Heart right ventricle (tissue), 16 donors: ENCODE measurements at regions not wholly inside any gene's neighbourhood (a gene's known extent, or its start where the extent isn't known, plus 50 kb on each side); places are given as distances from the start of the nearest gene placed in this dataset.
"Not testable (repeated sequence)": the region's sequence is repeated elsewhere in the genome, so short reads cannot be mapped to it uniquely, and the experiment has no call there.

Source experiments
- ATAC-seq, 8 donors: fragments of 200-7000 bp; cut with Tn5 transposase; one replicate each; pipeline ENCODE4 v1.9.1; 2020; ENCODE audit warnings: mild to moderate bottlenecking in 8 of 8, moderate library complexity in 8 of 8, moderate number of reproducible peaks in 1 of 8
- DNase-seq, 2 donors: peaks; one replicate each; pipeline ENCODE4 v3.0.0-alpha.2; 2020
- H3K27ac ChIP-seq, 10 donors: fragments of 200-600 bp; sonication (generic) in 2 of 10; one replicate each; pipeline versions ENCODE4 v1.5.0 to v1.8.0; 2020 to 2022; ENCODE audit warnings: mild to moderate bottlenecking in 3 of 10
- H3K27me3 ChIP-seq, 7 donors: fragments of 200-600 bp; one replicate each; pipeline ENCODE4 v1.8.0; 2021 to 2022; ENCODE audit warnings: mild to moderate bottlenecking in 2 of 7
- H3K36me3 ChIP-seq, 9 donors: fragments of 200-600 bp; sonication (generic) in 1 of 9; one replicate each; pipeline versions ENCODE4 v1.5.0 to v1.8.0; 2020 to 2022; ENCODE audit warnings: mild to moderate bottlenecking in 2 of 9
- H3K4me1 ChIP-seq, 9 donors: fragments of 200-600 bp; sonication (generic) in 1 of 9; one replicate each; pipeline versions ENCODE4 v1.5.0 to v1.8.0; 2020 to 2022; ENCODE audit warnings: mild to moderate bottlenecking in 4 of 9
- H3K4me3 ChIP-seq, 10 donors: fragments of 200-600 bp; sonication (generic) in 2 of 10; one replicate each; pipeline versions ENCODE4 v1.5.0 to v1.8.0; 2020 to 2022; ENCODE audit warnings: mild to moderate bottlenecking in 7 of 10, moderate library complexity in 2 of 10
- H3K9me3 ChIP-seq, 11 donors: fragments of 200-600 bp in 10 of 11; sonication (generic) in 2 of 11; one replicate each; pipeline versions ENCODE4 v1.5.0 to v1.8.0; 2013 to 2022; ENCODE audit warnings: mild to moderate bottlenecking in 2 of 11, control low read depth in 1 of 11, moderate library complexity in 1 of 11
- WGBS, 2 donors: extraction: QIAGEN DNeasy Blood & Tissue Kit; methylation state at CpG; one replicate each; pipeline ENCODE4 v1.1.7; 2013; ENCODE audit warnings: inconsistent platforms in 1 of 2; 5-methylcytosine and 5-hydroxymethylcytosine counted together
- intact Hi-C, 10 donors: fragments of 100-400 bp; cut with DNase I; formaldehyde crosslinking; loops; one replicate each; pipeline versions ENCODE4 v1.11.1 to v1.14.2; 2022
- TF ChIP-seq, protein P1 (sequence below), 9 donors: fragments of 200-600 bp; sonication (generic) in 2 of 9; IDR thresholded peaks; one replicate each; pipeline versions ENCODE4 v1.5.0 to v1.8.0; 2021 to 2022; ENCODE audit warnings: antibody characterized with exemption in 9 of 9, mild to moderate bottlenecking in 5 of 9, moderate library complexity in 1 of 9
- donor health status: Arrhythmogenic right ventricular cardiomyopathy.
- donor health status: ischemic (EF 13 %, LVEDD 7.1; RV severe dilation, severe dysfunction).
- donor health status: healthy with polysubstance abuse.
- donor health status: DM: no; HTN: yes; CAD: no.
- donor health status: DM: no; HTN: no; CAD: no.
- donor health status: ischemic (EF 25% LVEDD 6.9; RV normal size, moderate dysfunction).
- donor health status: ischemic (EF 25% LVEDD 5.7; RV mildly dilated, moderate dysfunction).
- donor health status: healthy.
- donor health status: DM: yes; HTN: yes; CAD: no.
- donor health status: Ischemic cardiomyopathy.
- donor health status: ischemic (EF 35%, LVEDD 5.7; RV mildly dilated, moderate dysfunction).
- donor health status: nonischemic (EF 11% LVEDD 7.7; RV severe dilation, severe dysfunction).
- donor health status: DM: yes; HTN: yes; CAD: no.
- donor health status: PGD.
- donor health status: ischemic (EF 29% LVEDD 5.4; RV normal size, mild dysfunction).
- donor health status: nonischemic (EF 23%, LVEDD 6.1; RV moderate dilation, normal function).

DNA sequence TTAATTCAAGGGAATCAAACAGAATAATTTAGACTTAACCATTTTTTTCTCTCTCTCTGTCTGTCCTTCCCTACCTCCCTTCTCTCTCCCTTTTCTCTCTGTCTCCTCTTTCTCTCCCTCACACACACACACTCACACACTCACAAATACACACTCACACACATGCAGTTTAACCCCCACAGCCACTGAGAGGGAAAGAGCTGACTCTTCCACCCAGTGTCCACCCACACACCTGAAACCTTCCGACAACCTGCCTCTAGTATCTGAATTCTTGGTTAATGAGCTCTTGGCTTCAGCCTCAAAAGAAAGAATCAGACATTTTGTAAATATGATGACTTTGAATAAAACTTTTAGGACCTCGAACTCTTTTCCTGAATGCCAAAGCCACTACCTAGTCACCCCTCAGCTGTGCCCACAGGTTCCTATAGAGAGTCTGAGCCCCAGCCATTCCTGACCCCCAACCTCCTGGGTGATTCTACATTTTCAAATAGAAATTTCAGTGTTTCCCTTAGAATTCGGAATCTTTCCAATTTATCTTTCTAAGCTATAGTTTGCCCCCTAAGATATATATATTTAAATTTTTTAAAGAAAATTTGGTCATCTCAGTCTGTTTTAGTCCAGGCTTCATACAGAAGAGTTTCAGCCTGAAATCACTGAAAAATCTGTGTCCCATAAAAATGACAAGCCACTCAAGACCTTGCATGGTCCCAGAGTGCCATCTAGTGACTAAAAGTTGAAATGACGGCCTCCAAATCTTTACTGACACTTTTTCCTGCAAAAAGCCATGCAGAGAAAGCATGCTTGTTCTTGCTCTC, 202.8 kb downstream of the IPMK start:
- no peaks in the 10 kb centered on the region for H3K27me3 ChIP-seq
- no peaks in the 10 kb centered on the region for H3K36me3 ChIP-seq
- H3K4me1 ChIP-seq = no peaks in the 10 kb centered on the region
- TF ChIP-seq, protein P1, sequence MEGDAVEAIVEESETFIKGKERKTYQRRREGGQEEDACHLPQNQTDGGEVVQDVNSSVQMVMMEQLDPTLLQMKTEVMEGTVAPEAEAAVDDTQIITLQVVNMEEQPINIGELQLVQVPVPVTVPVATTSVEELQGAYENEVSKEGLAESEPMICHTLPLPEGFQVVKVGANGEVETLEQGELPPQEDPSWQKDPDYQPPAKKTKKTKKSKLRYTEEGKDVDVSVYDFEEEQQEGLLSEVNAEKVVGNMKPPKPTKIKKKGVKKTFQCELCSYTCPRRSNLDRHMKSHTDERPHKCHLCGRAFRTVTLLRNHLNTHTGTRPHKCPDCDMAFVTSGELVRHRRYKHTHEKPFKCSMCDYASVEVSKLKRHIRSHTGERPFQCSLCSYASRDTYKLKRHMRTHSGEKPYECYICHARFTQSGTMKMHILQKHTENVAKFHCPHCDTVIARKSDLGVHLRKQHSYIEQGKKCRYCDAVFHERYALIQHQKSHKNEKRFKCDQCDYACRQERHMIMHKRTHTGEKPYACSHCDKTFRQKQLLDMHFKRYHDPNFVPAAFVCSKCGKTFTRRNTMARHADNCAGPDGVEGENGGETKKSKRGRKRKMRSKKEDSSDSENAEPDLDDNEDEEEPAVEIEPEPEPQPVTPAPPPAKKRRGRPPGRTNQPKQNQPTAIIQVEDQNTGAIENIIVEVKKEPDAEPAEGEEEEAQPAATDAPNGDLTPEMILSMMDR (IDR thresholded peaks at IDR 0.05) = peak; percentile 50 to 83 (median 67)
- DNase-seq (peak in 1 of 2 donors; percentile 13), ATAC-seq (no peak)
- H3K9me3 ChIP-seq = no peaks in the 10 kb centered on the region
- intact Hi-C loops = loop anchor here (2.0 to 10.0 kb wide), 12 partner anchors 210 to 730 kb away; no protein-coding TSS in a partner anchor
- WGBS, 2 donors = 56 to 58% methylated on average over 4 of the region's 4 CpGs
- no peak overlapping the region for H3K4me3 ChIP-seq
- H3K27ac ChIP-seq = no peak overlapping the region

DNA sequence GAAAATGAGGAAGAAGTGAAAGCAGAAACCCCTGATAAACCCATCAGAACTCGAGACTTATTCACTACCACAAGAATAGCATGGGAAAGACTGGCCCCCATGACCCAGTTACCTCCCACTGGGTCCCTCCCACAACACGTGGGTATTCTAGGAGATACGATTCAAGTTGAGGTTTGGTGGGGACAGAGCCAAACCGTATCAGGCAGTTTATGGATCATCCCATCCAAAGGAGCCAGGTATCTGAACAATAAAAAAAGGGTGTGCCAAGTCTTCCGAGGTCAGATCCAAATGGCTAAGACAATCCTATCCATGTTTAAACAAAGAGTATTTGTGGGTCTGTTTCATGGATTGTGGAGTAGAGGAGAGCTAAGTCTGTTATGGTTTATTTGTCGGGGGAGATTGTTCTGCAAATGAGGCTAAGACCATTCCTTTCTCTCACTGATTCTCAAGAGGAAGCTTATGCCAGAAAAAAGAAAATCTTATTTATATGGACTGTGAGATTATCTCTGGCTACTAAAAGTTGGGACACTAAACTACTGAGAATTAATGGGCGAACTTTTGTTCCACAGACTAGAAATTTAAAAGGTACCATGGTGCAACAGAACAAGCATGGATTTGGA, 203.7 kb downstream of the IPMK start:
- no peaks in the 10 kb centered on the region for H3K9me3 ChIP-seq
- ATAC-seq (no peak), DNase-seq (no peak)
- H3K4me3 ChIP-seq = no peak overlapping the region
- intact Hi-C loops = loop anchor here in 9 of 10 donors (2.0 to 10.0 kb wide), 9 partner anchors 209 to 729 kb away; no protein-coding TSS in a partner anchor
- TF ChIP-seq, protein P1 (IDR thresholded peaks at IDR 0.05) = no peak
- H3K4me1 ChIP-seq = no peaks in the 10 kb centered on the region
- no peaks in the 10 kb centered on the region for H3K36me3 ChIP-seq
- WGBS, 2 donors = 45 to 56% methylated on average over 7 of the region's 7 CpGs
- no peak overlapping the region for H3K27ac ChIP-seq
- H3K27me3 ChIP-seq = no peaks in the 10 kb centered on the region

DNA sequence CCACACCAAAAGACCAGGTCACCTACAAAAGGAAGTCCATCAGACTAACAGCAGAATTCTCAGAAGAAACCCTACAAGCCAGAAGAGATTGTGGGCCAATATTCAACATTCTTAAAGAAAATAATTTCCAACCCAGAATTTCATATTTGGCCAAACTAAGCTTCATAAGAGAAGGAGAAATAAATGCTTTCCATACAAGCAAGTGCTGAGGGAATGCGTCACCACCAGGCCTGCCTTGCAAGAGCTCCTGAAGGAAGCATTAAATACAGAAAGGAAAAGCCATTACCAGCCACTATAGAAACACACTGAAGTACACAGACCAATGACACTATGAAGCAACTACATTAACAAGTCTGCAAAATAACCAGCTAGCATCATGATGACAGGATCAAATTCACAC, 209.0 kb downstream of the IPMK start:
- not testable (repeated sequence) for ATAC-seq, H3K4me1 ChIP-seq, H3K27me3 ChIP-seq, DNase-seq, H3K9me3 ChIP-seq, H3K36me3 ChIP-seq, H3K4me3 ChIP-seq, H3K27ac ChIP-seq
- intact Hi-C loops = loop anchor here in 1 of 10 donors (10.0 kb wide), 1 partner anchor 724 kb away; no protein-coding TSS in a partner anchor
- 83 to 100% methylated on average over 1 of the region's 1 CpG for WGBS, 2 donors

DNA sequence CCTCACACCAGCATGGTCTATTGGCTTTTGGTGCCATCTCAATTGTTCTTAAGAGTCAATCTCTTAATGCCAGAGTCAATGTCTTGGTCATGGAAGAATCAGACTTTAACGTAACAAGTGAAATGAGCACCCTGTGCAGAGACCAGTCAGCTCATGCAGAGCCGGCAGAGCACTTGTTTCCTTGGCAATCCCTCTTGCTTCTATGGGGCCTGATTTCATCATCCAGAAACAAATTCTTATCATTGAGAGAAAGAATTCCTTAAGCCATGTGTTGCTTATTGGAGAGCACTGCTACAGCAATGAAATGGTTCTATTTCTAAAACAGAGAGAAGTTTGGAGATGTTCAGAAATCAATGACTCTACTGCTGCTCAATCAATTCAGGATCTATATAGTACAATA, 212.8 kb downstream of the IPMK start:
- H3K9me3 ChIP-seq = no peaks in the 10 kb centered on the region
- no peaks in the 10 kb centered on the region for H3K36me3 ChIP-seq
- intact Hi-C loops = loop anchor here in 1 of 10 donors (10.0 kb wide), 1 partner anchor 720 kb away; no protein-coding TSS in a partner anchor
- 82 to 84% methylated on average over 2 of the region's 2 CpGs for WGBS, 2 donors
- ATAC-seq (no peak), DNase-seq (no peak)
- TF ChIP-seq, protein P1 (IDR thresholded peaks at IDR 0.05) = no peak
- H3K4me1 ChIP-seq = no peaks in the 10 kb centered on the region
- H3K4me3 ChIP-seq = no peak overlapping the region
- peaks cover 0 to 4% (median 0%) of the 10 kb centered on the region in 7 donors for H3K27me3 ChIP-seq
- H3K27ac ChIP-seq = no peak overlapping the region
